ENCODE measurements at regions not wholly inside any gene's neighbourhood (a gene's known extent, or its start where the extent isn't known, plus 50 kb on each side); places are given as distances from the start of the nearest gene placed in this dataset.

GRCh38 chr16:65934443-65934842 lies 432.0 kb upstream of the CDH5 start:
- Mint-ChIP-seq H3K4me3 (no peak overlapping the region), H3K4me1 (peaks cover 1% of the 10 kb centered on the region), H3K27me3 (ENCODE audit: low read depth) (peaks cover 1% of the 10 kb centered on the region), H3K9me3 (peaks cover 19% of the 10 kb centered on the region), H3K36me3 (peaks cover 1% of the 10 kb centered on the region), H3K27ac (no peak overlapping the region)
- no peak for DNase-seq (ENCODE audit: low spot score in 2 of 2, unreplicated experiment in 2 of 2)
- TF ChIP-seq, protein P1, sequence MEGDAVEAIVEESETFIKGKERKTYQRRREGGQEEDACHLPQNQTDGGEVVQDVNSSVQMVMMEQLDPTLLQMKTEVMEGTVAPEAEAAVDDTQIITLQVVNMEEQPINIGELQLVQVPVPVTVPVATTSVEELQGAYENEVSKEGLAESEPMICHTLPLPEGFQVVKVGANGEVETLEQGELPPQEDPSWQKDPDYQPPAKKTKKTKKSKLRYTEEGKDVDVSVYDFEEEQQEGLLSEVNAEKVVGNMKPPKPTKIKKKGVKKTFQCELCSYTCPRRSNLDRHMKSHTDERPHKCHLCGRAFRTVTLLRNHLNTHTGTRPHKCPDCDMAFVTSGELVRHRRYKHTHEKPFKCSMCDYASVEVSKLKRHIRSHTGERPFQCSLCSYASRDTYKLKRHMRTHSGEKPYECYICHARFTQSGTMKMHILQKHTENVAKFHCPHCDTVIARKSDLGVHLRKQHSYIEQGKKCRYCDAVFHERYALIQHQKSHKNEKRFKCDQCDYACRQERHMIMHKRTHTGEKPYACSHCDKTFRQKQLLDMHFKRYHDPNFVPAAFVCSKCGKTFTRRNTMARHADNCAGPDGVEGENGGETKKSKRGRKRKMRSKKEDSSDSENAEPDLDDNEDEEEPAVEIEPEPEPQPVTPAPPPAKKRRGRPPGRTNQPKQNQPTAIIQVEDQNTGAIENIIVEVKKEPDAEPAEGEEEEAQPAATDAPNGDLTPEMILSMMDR (IDR thresholded peaks at IDR 0.05; ENCODE audit: unreplicated experiment) = no peak

DNA sequence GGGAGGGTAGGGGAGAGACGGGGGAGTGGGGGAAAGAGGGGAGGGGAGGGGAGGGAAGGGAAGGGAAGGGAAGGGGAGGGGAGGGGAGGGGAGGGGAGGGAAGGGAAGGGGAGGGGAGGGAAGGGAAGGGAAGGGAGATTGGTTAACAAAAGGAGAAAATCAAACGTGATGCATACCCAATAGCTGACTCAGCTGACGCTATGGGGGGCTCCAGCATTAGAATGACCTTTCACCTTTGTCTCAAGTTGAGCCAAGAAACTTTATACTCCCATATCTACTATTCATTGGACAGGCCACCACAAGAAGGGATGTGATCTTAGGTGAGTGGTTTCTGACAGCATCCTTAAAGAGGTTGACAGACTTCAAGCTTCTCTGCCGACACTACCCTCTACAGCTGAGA lies 432.8 kb upstream of the CDH5 start:
- DNase-seq (ENCODE audit: low spot score in 2 of 2, unreplicated experiment in 2 of 2) = no peak
- peaks cover 1% of the 10 kb centered on the region for H3K27me3 Mint-ChIP-seq (ENCODE audit: low read depth)
- H3K36me3 Mint-ChIP-seq = peaks cover 6% of the 10 kb centered on the region
- no peak overlapping the region for H3K27ac Mint-ChIP-seq
- no peaks in the 10 kb centered on the region for H3K4me1 Mint-ChIP-seq
- TF ChIP-seq, protein P1 (IDR thresholded peaks at IDR 0.05; ENCODE audit: unreplicated experiment) = no peak
- peaks cover 23% of the 10 kb centered on the region for H3K9me3 Mint-ChIP-seq
- H3K4me3 Mint-ChIP-seq = no peak overlapping the region

DNA sequence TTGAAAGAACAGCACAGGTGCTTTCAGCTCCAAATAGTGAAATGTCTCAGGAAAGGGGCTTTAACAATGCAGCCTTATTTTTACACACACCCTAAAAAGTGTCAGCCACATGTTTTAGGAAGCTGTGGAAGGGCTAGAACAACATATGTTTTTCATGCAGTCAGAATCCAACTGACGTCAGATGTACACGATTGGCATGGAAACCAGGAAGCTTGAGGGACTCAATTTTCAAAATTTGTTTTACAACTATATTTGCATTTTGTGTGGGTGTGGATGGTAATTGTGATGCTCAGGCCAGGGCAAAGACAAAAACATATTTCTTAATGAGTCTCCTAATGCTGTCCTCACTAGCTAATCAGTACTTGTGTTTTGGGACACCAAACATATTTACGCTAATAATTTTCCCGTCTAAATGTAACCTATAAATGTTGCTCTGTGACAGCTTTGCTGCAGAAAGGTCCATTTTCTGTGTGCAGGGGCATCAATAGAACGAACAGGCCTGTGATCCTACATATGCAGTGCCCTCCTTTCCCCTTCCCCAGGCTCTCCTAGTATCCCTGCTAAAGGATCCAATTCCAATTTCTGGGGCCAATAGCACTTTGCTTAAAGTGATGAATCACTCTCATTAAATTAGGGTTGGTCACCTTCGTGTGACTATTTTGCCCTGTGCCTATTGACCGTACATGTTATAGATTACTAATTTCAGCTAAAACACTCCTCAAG lies 434.0 kb upstream of the CDH5 start:
- peaks cover 6% of the 10 kb centered on the region for H3K36me3 Mint-ChIP-seq
- H3K4me1 Mint-ChIP-seq = no peaks in the 10 kb centered on the region
- H3K9me3 Mint-ChIP-seq = peaks cover 33% of the 10 kb centered on the region
- TF ChIP-seq, protein P1 (IDR thresholded peaks at IDR 0.05; ENCODE audit: unreplicated experiment) = no peak
- H3K27ac Mint-ChIP-seq = no peak overlapping the region
- peaks cover 1% of the 10 kb centered on the region for H3K27me3 Mint-ChIP-seq (ENCODE audit: low read depth)
- H3K4me3 Mint-ChIP-seq = no peak overlapping the region
- DNase-seq (ENCODE audit: low spot score in 2 of 2, unreplicated experiment in 2 of 2) = no peak

- H3K4me1 Mint-ChIP-seq = peaks cover 6% of the 10 kb centered on the region
- DNase-seq (ENCODE audit: low spot score in 2 of 2, unreplicated experiment in 2 of 2) = no peak
- TF ChIP-seq, protein P1 (IDR thresholded peaks at IDR 0.05; ENCODE audit: unreplicated experiment) = no peak
- no peaks in the 10 kb centered on the region for H3K36me3 Mint-ChIP-seq
- H3K27ac Mint-ChIP-seq = no peak overlapping the region
- H3K27me3 Mint-ChIP-seq (ENCODE audit: low read depth) = peaks cover 13% of the 10 kb centered on the region
- no peak overlapping the region for H3K4me3 Mint-ChIP-seq
- peaks cover 2% of the 10 kb centered on the region for H3K9me3 Mint-ChIP-seq
Measured at GRCh38 chr16:65922923-65923322, 443.6 kb upstream of the CDH5 start.

DNA sequence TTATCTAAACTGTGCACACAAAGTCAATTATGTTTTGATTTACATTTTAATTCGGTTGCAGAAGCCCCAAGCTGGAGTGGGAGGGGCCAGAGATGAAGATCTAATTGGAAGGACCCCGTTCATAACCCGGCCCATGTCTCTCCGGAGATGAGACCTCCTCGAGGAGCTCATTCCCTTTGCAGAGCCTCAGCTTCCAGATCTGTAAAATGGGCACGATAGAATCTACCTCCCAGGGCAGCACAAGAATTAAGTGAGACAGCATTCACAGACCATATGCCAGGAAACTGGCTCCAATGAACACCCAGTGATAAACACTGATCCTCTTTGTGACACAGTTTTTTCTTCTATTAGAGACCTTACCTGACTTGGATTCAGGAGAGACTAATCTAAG lies 446.5 kb upstream of the CDH5 start:
- H3K4me3 Mint-ChIP-seq = no peak overlapping the region
- no peak overlapping the region for H3K27ac Mint-ChIP-seq
- TF ChIP-seq, protein P1 (IDR thresholded peaks at IDR 0.05; ENCODE audit: unreplicated experiment) = no peak
- no peaks in the 10 kb centered on the region for H3K36me3 Mint-ChIP-seq
- H3K9me3 Mint-ChIP-seq = peaks cover 11% of the 10 kb centered on the region
- peaks cover 15% of the 10 kb centered on the region for H3K27me3 Mint-ChIP-seq (ENCODE audit: low read depth)
- DNase-seq (ENCODE audit: low spot score in 2 of 2, unreplicated experiment in 2 of 2) = no peak
- H3K4me1 Mint-ChIP-seq = peaks cover 6% of the 10 kb centered on the region

Measured in mesothelial cell of epicardium (in vitro differentiated cells).